Astrocyte (in vitro differentiated cells and primary cell): ENCODE measurements at regions not wholly inside any gene's neighbourhood (a gene's known extent, or its start where the extent isn't known, plus 50 kb on each side); places are given as distances from the start of the nearest gene placed in this dataset.

Experiments used
- DNase-seq: peaks from one replicate; pipeline ENCODE4 v3.0.0-alpha.2; 2010; ENCODE audit warnings: low read depth
- FAIRE-seq: peaks from 2 replicates; lab custom pipeline; 2011; peaks lifted over from hg19 to GRCh38; lab: Jason Lieb, UNC
- H2AFZ ChIP-seq: 2 replicates; pipeline ENCODE4 v1.6.0; 2012; ENCODE audit warnings: low read depth, low read length, inconsistent platforms
- H3K27ac ChIP-seq: 2 replicates; pipeline ENCODE4 v1.5.1; 2011; ENCODE audit warnings: low read depth, low read length, inconsistent platforms
- H3K27me3 ChIP-seq: 2 replicates; pipeline ENCODE4 v1.6.0; 2011; ENCODE audit warnings: low read length, inconsistent platforms; ENCODE audit not compliant: insufficient read depth
- H3K36me3 ChIP-seq: 2 replicates; pipeline ENCODE4 v1.5.1; 2011; ENCODE audit warnings: low read length, inconsistent platforms; ENCODE audit not compliant: insufficient read depth
- H3K4me1 ChIP-seq: 2 replicates; pipeline ENCODE4 v1.5.1; 2011; ENCODE audit warnings: low read length, inconsistent platforms; ENCODE audit not compliant: insufficient read depth
- H3K4me2 ChIP-seq: 2 replicates; pipeline ENCODE4 v1.6.0; 2012; ENCODE audit warnings: low read length, inconsistent platforms
- H3K4me3 ChIP-seq: 2 replicates; pipeline ENCODE4 v1.5.1; 2011; ENCODE audit warnings: low read depth, mild to moderate bottlenecking, low read length, inconsistent platforms; ENCODE audit not compliant: insufficient read depth
- H3K79me2 ChIP-seq: 2 replicates; pipeline ENCODE4 v1.6.0; 2012; ENCODE audit warnings: mild to moderate bottlenecking, low read length, inconsistent platforms; ENCODE audit not compliant: insufficient read depth
- H3K9ac ChIP-seq: 2 replicates; pipeline ENCODE4 v1.6.0; 2012; ENCODE audit warnings: mild to moderate bottlenecking, low read length, inconsistent platforms
- H3K9me3 ChIP-seq: 2 replicates; pipeline ENCODE4 v1.5.1; 2012; ENCODE audit warnings: low read depth, mild to moderate bottlenecking, low read length, inconsistent platforms; ENCODE audit not compliant: insufficient read depth
- H4K20me1 ChIP-seq: 2 replicates; pipeline ENCODE4 v1.6.0; 2012; ENCODE audit warnings: low read length, inconsistent platforms; ENCODE audit not compliant: insufficient read depth
- H3K27ac Mint-ChIP-seq: one replicate; pipeline ENCODE4 v1.8.0; 2021; ENCODE audit warnings: mild to moderate bottlenecking, mixed read lengths; ENCODE audit not compliant: unreplicated experiment
- H3K27me3 Mint-ChIP-seq: one replicate; pipeline ENCODE4 v1.8.0; 2021; ENCODE audit warnings: low read depth, mixed read lengths; ENCODE audit not compliant: unreplicated experiment
- H3K36me3 Mint-ChIP-seq: one replicate; pipeline ENCODE4 v1.8.0; 2021; ENCODE audit warnings: low read depth, mixed read lengths; ENCODE audit not compliant: unreplicated experiment
- H3K4me1 Mint-ChIP-seq: one replicate; pipeline ENCODE4 v1.8.0; 2021; ENCODE audit warnings: low read depth, mixed read lengths; ENCODE audit not compliant: unreplicated experiment
- H3K4me3 Mint-ChIP-seq: one replicate; pipeline ENCODE4 v1.8.0; 2021; ENCODE audit warnings: mild to moderate bottlenecking, moderate library complexity, mixed read lengths; ENCODE audit not compliant: unreplicated experiment
- H3K9me3 Mint-ChIP-seq: one replicate; pipeline ENCODE4 v1.8.0; 2021; ENCODE audit warnings: mild to moderate bottlenecking, mixed read lengths; ENCODE audit not compliant: unreplicated experiment
- EZH2 ChIP-seq: IDR thresholded peaks from 2 replicates; pipeline ENCODE4 v1.6.1; 2012; ENCODE audit warnings: mild to moderate bottlenecking, low read length, inconsistent platforms; ENCODE audit not compliant: insufficient read depth
- TF ChIP-seq, protein P1 (sequence below): IDR thresholded peaks from 2 replicates; pipeline ENCODE4 v1.5.1; 2011; ENCODE audit warnings: low read depth, mild to moderate bottlenecking, inconsistent platforms, low read length, moderate library complexity; ENCODE audit not compliant: insufficient read depth

DNA sequence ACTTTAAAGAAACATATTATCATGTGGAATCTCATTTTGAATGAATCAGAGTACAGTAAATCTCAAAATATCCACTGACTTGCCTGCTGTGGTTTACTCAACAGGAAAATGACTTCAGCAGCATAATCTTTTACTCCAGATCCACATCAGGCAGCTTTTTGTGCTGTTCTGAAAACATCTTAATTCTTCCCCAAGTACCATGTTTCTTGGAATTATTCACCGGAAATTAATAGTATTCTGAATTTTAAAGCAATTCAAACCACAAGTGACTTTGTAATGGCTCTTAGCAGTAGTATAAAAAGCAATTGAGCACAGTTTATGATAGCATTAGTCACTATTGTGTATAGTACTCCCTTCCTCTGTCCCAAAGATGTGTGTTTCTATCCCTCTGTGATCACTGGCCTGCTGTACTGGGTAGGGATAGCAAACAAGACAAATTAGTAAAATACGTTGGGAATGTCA lies 64.2 kb upstream of the ERRFI1 start:
- Histone ChIP-seq H3K36me3 (no peaks in the 10 kb centered on the region), H2AFZ (no peak overlapping the region), H3K27me3 (no peaks in the 10 kb centered on the region), H3K4me1 (peaks cover 44% of the 10 kb centered on the region), H3K27ac (peak overlapping the region; percentile 93), H4K20me1 (no peaks in the 10 kb centered on the region), H3K4me3 (no peak overlapping the region), H3K79me2 (no peaks in the 10 kb centered on the region), H3K9ac (peak overlapping the region; percentile 73), H3K4me2 (peak overlapping the region; percentile 59), H3K9me3 (no peaks in the 10 kb centered on the region)
- no peaks in the 10 kb centered on the region for H3K27me3 Mint-ChIP-seq
- FAIRE-seq, result peak; percentile 94
- TF ChIP-seq EZH2, result no peak
- TF ChIP-seq, protein P1, sequence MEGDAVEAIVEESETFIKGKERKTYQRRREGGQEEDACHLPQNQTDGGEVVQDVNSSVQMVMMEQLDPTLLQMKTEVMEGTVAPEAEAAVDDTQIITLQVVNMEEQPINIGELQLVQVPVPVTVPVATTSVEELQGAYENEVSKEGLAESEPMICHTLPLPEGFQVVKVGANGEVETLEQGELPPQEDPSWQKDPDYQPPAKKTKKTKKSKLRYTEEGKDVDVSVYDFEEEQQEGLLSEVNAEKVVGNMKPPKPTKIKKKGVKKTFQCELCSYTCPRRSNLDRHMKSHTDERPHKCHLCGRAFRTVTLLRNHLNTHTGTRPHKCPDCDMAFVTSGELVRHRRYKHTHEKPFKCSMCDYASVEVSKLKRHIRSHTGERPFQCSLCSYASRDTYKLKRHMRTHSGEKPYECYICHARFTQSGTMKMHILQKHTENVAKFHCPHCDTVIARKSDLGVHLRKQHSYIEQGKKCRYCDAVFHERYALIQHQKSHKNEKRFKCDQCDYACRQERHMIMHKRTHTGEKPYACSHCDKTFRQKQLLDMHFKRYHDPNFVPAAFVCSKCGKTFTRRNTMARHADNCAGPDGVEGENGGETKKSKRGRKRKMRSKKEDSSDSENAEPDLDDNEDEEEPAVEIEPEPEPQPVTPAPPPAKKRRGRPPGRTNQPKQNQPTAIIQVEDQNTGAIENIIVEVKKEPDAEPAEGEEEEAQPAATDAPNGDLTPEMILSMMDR, result no peak
- H3K36me3 Mint-ChIP-seq, result peaks cover 1% of the 10 kb centered on the region
- H3K9me3 Mint-ChIP-seq, result no peaks in the 10 kb centered on the region
- H3K4me1 Mint-ChIP-seq, result peaks cover 38% of the 10 kb centered on the region
- peak; percentile 99 for DNase-seq
- peak overlapping the region; percentile 99 for H3K27ac Mint-ChIP-seq
- no peak overlapping the region for H3K4me3 Mint-ChIP-seq

- H3K36me3 ChIP-seq, result no peaks in the 10 kb centered on the region
- peak overlapping the region; percentile 99 for H3K27ac Mint-ChIP-seq
- H3K9me3 ChIP-seq, result no peaks in the 10 kb centered on the region
- no peak for TF ChIP-seq EZH2
- TF ChIP-seq, protein P1, result no peak
- H3K79me2 ChIP-seq, result no peaks in the 10 kb centered on the region
- H4K20me1 ChIP-seq, result no peaks in the 10 kb centered on the region
- no peak overlapping the region for H3K4me3 Mint-ChIP-seq
- no peaks in the 10 kb centered on the region for H3K27me3 ChIP-seq
- FAIRE-seq, result no peak
- DNase-seq, result peak; percentile 46
- peak overlapping the region; percentile 68 for H3K9ac ChIP-seq
- H3K4me3 ChIP-seq, result no peak overlapping the region
- H3K27me3 Mint-ChIP-seq, result no peaks in the 10 kb centered on the region
- H3K9me3 Mint-ChIP-seq, result no peaks in the 10 kb centered on the region
- peaks cover 38% of the 10 kb centered on the region for H3K4me1 ChIP-seq
- peaks cover 4% of the 10 kb centered on the region for H3K36me3 Mint-ChIP-seq
- peak overlapping the region; percentile 93 for H3K27ac ChIP-seq
- H3K4me2 ChIP-seq, result peak overlapping the region; percentile 59
- peak overlapping the region; percentile 40 for H2AFZ ChIP-seq
- H3K4me1 Mint-ChIP-seq, result peaks cover 32% of the 10 kb centered on the region
Measured at GRCh38 chr1:8089535-8090228, 63.6 kb upstream of the ERRFI1 start.

GRCh38 chr1:8086055-8086454 lies 59.9 kb upstream of the ERRFI1 start:
- Mint-ChIP-seq H3K36me3 (peaks cover 4% of the 10 kb centered on the region), H3K4me1 (peaks cover 27% of the 10 kb centered on the region), H3K9me3 (no peaks in the 10 kb centered on the region), H3K4me3 (no peak overlapping the region), H3K27me3 (no peaks in the 10 kb centered on the region), H3K27ac (no peak overlapping the region)
- Histone ChIP-seq H3K4me3 (no peak overlapping the region), H3K27ac (no peak overlapping the region), H3K4me2 (no peak overlapping the region), H3K79me2 (no peaks in the 10 kb centered on the region), H4K20me1 (no peaks in the 10 kb centered on the region), H3K9me3 (no peaks in the 10 kb centered on the region), H2AFZ (no peak overlapping the region), H3K27me3 (no peaks in the 10 kb centered on the region), H3K4me1 (peaks cover 29% of the 10 kb centered on the region), H3K36me3 (no peaks in the 10 kb centered on the region), H3K9ac (no peak overlapping the region)
- TF ChIP-seq, protein P1, result no peak
- FAIRE-seq (no peak), DNase-seq (no peak)
